ENCODE measurements at regions not wholly inside any gene's neighbourhood (a gene's known extent, or its start where the extent isn't known, plus 50 kb on each side); places are given as distances from the start of the nearest gene placed in this dataset.

DNA sequence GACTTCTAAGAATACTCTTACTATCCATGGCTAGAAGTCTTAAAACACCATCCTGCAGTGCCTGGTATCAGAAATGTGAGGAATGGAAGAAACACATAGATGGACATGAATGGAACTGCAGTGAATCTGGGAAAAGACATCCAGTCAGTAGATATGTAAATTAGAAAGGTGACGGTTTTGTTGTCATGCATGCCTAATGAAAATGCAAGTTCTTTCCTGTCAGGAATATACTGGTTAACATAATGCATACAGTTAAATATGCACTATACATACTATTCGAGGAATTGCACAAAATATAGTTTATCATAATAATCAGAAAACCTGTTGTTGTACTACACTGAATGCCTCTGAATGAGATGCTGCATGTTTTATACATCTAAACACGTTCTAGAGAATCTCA lies 190.6 kb upstream of the ITGA4 start:
- no peak for TF ChIP-seq CTCF (IDR thresholded peaks at IDR 0.05)
- no peak for TF ChIP-seq POLR2A (IDR thresholded peaks at IDR 0.05; ENCODE audit: low read depth)

All from esophagus muscularis mucosa (tissue), 3 donors.